ENCODE measurements at regions not wholly inside any gene's neighbourhood (a gene's known extent, or its start where the extent isn't known, plus 50 kb on each side); places are given as distances from the start of the nearest gene placed in this dataset.

- Histone ChIP-seq H3K27me3 (ENCODE audit: insufficient read depth, low read length) (no peaks in the 10 kb centered on the region), H3K4me1 (ENCODE audit: control insufficient read depth in 1 of 2, insufficient read depth in 2 of 2, low read length in 2 of 2) (no peaks in the 10 kb centered on the region), H3K23ac (ENCODE audit: low read length) (no peak overlapping the region), H3K4me3 (ENCODE audit: low read depth, low read length) (no peak overlapping the region), H2BK5ac (ENCODE audit: low read depth, low read length, poor library complexity) (no peak overlapping the region), H4K12ac (ENCODE audit: low read depth, low read length) (no peak overlapping the region), H4K8ac (ENCODE audit: low read depth, low read length) (no peak overlapping the region), H2AFZ (ENCODE audit: insufficient read depth, low read length, poor library complexity) (no peak overlapping the region), H3K14ac (ENCODE audit: low read length) (no peak overlapping the region), H3K27ac (ENCODE audit: low read depth, low read length) (no peak overlapping the region), H3K4me2 (ENCODE audit: low read length) (no peak overlapping the region), H3K79me2 (ENCODE audit: control insufficient read depth, insufficient read depth, low read length, poor library complexity) (no peaks in the 10 kb centered on the region), H2BK12ac (ENCODE audit: low read length) (no peak overlapping the region), H3K36me3 (ENCODE audit: control insufficient read depth in 1 of 2, insufficient read depth in 2 of 2, low read length in 2 of 2) (no peaks in the 10 kb centered on the region), H2BK120ac (ENCODE audit: insufficient read depth, low read length, poor library complexity) (no peak overlapping the region), H3K79me1 (ENCODE audit: low read length) (no peaks in the 10 kb centered on the region), H3K4ac (ENCODE audit: low read depth, low read length) (no peak overlapping the region), H3K9me3 (ENCODE audit: insufficient read depth, low read depth, low read length) (peaks cover 4% of the 10 kb centered on the region), H3K18ac (ENCODE audit: low read length) (no peak overlapping the region), H2AK5ac (ENCODE audit: low read length) (no peak overlapping the region), H3K9ac (ENCODE audit: low read length) (no peak overlapping the region), H4K91ac (ENCODE audit: low read depth, low read length) (no peak overlapping the region)
- DNase-seq, result no peak
Observed at GRCh38 chr2:434625-435024, 146.7 kb upstream of the ALKAL2 start.

GRCh38 chr2:433216-433615 lies 145.3 kb upstream of the ALKAL2 start:
- Histone ChIP-seq H2AK5ac (ENCODE audit: low read length) (no peak overlapping the region), H3K79me2 (ENCODE audit: control insufficient read depth, insufficient read depth, low read length, poor library complexity) (no peaks in the 10 kb centered on the region), H3K79me1 (ENCODE audit: low read length) (no peaks in the 10 kb centered on the region), H2AFZ (ENCODE audit: insufficient read depth, low read length, poor library complexity) (no peak overlapping the region), H3K9me3 (ENCODE audit: insufficient read depth, low read depth, low read length) (peaks cover 5% of the 10 kb centered on the region), H3K14ac (ENCODE audit: low read length) (no peak overlapping the region), H2BK5ac (ENCODE audit: low read depth, low read length, poor library complexity) (no peak overlapping the region), H3K4ac (ENCODE audit: low read depth, low read length) (no peak overlapping the region), H4K12ac (ENCODE audit: low read depth, low read length) (no peak overlapping the region), H2BK12ac (ENCODE audit: low read length) (no peak overlapping the region), H3K4me1 (ENCODE audit: control insufficient read depth in 1 of 2, insufficient read depth in 2 of 2, low read length in 2 of 2) (no peaks in the 10 kb centered on the region), H3K18ac (ENCODE audit: low read length) (no peak overlapping the region), H4K91ac (ENCODE audit: low read depth, low read length) (no peak overlapping the region), H3K27ac (ENCODE audit: low read depth, low read length) (no peak overlapping the region), H4K8ac (ENCODE audit: low read depth, low read length) (no peak overlapping the region), H2BK120ac (ENCODE audit: insufficient read depth, low read length, poor library complexity) (no peak overlapping the region), H3K4me2 (ENCODE audit: low read length) (no peak overlapping the region), H3K36me3 (ENCODE audit: control insufficient read depth in 1 of 2, insufficient read depth in 2 of 2, low read length in 2 of 2) (no peaks in the 10 kb centered on the region), H3K4me3 (ENCODE audit: low read depth, low read length) (no peak overlapping the region), H3K23ac (ENCODE audit: low read length) (no peak overlapping the region), H3K27me3 (ENCODE audit: insufficient read depth, low read length) (no peaks in the 10 kb centered on the region), H3K9ac (ENCODE audit: low read length) (no peak overlapping the region)
- DNase-seq, result peak in 1 of 2 donors; percentile 31
- no CpG with 5 or more reads among the region's 4 CpGs for WGBS (ENCODE audit: extremely low coverage, insufficient coverage, insufficient read length)

DNA sequence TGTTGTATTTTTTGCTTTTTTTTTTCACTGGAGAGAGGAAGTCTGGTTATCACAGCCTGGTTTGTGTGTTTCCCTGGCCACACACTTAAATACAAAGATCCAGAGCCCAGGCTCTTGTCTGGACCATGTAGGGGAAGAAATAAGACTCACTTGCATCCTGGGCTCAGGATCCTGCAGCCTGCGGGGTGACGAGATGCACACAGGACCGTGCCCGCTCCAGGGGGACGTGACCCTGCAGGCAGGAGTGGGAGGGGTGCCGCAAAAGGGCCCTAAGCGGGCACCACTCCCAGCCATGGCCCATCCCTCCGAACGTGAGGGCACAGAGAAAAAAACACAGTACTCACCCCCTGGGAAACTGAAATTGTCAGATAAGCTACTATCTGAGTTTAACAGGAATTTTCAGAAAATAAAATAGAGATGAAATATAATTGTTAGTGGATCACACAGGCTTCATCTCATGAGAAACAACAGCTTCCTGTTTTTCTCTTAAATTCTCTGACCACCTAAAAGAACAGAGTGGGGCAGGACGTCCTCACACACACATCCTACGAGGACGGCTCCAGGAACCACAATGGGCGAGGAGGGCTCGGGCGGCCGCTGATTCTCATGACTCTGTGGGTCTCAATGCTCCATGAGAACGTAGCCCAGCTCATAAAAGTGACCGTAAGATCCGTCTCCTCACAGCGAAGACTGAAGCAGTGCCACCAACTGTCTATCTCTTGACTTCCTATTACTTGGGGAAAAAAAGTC lies 142.6 kb upstream of the ALKAL2 start:
- WGBS (ENCODE audit: extremely low coverage, insufficient coverage, insufficient read length), result no CpG with 5 or more reads among the region's 20 CpGs
- Histone ChIP-seq H3K14ac (ENCODE audit: low read length) (no peak overlapping the region), H2BK120ac (ENCODE audit: insufficient read depth, low read length, poor library complexity) (no peak overlapping the region), H3K4me3 (ENCODE audit: low read depth, low read length) (no peak overlapping the region), H3K79me2 (ENCODE audit: control insufficient read depth, insufficient read depth, low read length, poor library complexity) (no peaks in the 10 kb centered on the region), H3K79me1 (ENCODE audit: low read length) (no peaks in the 10 kb centered on the region), H4K91ac (ENCODE audit: low read depth, low read length) (no peak overlapping the region), H4K8ac (ENCODE audit: low read depth, low read length) (no peak overlapping the region), H2BK12ac (ENCODE audit: low read length) (no peak overlapping the region), H3K4ac (ENCODE audit: low read depth, low read length) (no peak overlapping the region), H3K27me3 (ENCODE audit: insufficient read depth, low read length) (no peaks in the 10 kb centered on the region), H3K9me3 (ENCODE audit: insufficient read depth, low read depth, low read length) (peaks cover 2% of the 10 kb centered on the region), H2BK5ac (ENCODE audit: low read depth, low read length, poor library complexity) (no peak overlapping the region), H3K18ac (ENCODE audit: low read length) (no peak overlapping the region), H2AFZ (ENCODE audit: insufficient read depth, low read length, poor library complexity) (no peak overlapping the region), H3K36me3 (ENCODE audit: control insufficient read depth in 1 of 2, insufficient read depth in 2 of 2, low read length in 2 of 2) (no peaks in the 10 kb centered on the region), H2AK5ac (ENCODE audit: low read length) (no peak overlapping the region), H3K4me2 (ENCODE audit: low read length) (no peak overlapping the region), H3K9ac (ENCODE audit: low read length) (no peak overlapping the region), H3K23ac (ENCODE audit: low read length) (no peak overlapping the region), H3K27ac (ENCODE audit: low read depth, low read length) (no peak overlapping the region), H4K12ac (ENCODE audit: low read depth, low read length) (no peak overlapping the region), H3K4me1 (ENCODE audit: control insufficient read depth in 1 of 2, insufficient read depth in 2 of 2, low read length in 2 of 2) (no peaks in the 10 kb centered on the region)
- no peak for DNase-seq

- Histone ChIP-seq H2AFZ (ENCODE audit: insufficient read depth, low read length, poor library complexity) (no peak overlapping the region), H3K36me3 (ENCODE audit: control insufficient read depth in 1 of 2, insufficient read depth in 2 of 2, low read length in 2 of 2) (no peaks in the 10 kb centered on the region), H3K18ac (ENCODE audit: low read length) (no peak overlapping the region), H2BK120ac (ENCODE audit: insufficient read depth, low read length, poor library complexity) (no peak overlapping the region), H3K79me2 (ENCODE audit: control insufficient read depth, insufficient read depth, low read length, poor library complexity) (no peaks in the 10 kb centered on the region), H3K23ac (ENCODE audit: low read length) (no peak overlapping the region), H3K4me2 (ENCODE audit: low read length) (no peak overlapping the region), H3K4me1 (ENCODE audit: control insufficient read depth in 1 of 2, insufficient read depth in 2 of 2, low read length in 2 of 2) (no peaks in the 10 kb centered on the region), H4K91ac (ENCODE audit: low read depth, low read length) (no peak overlapping the region), H3K27ac (ENCODE audit: low read depth, low read length) (no peak overlapping the region), H3K9ac (ENCODE audit: low read length) (no peak overlapping the region), H3K4me3 (ENCODE audit: low read depth, low read length) (no peak overlapping the region), H2AK5ac (ENCODE audit: low read length) (no peak overlapping the region), H3K14ac (ENCODE audit: low read length) (no peak overlapping the region), H3K79me1 (ENCODE audit: low read length) (no peaks in the 10 kb centered on the region), H3K9me3 (ENCODE audit: insufficient read depth, low read depth, low read length) (peaks cover 2% of the 10 kb centered on the region), H2BK12ac (ENCODE audit: low read length) (no peak overlapping the region), H3K27me3 (ENCODE audit: insufficient read depth, low read length) (no peaks in the 10 kb centered on the region), H2BK5ac (ENCODE audit: low read depth, low read length, poor library complexity) (no peak overlapping the region), H4K12ac (ENCODE audit: low read depth, low read length) (no peak overlapping the region), H3K4ac (ENCODE audit: low read depth, low read length) (no peak overlapping the region), H4K8ac (ENCODE audit: low read depth, low read length) (no peak overlapping the region)
- DNase-seq, result no peak
- no CpG with 5 or more reads among the region's 19 CpGs for WGBS (ENCODE audit: extremely low coverage, insufficient coverage, insufficient read length)
Observed at GRCh38 chr2:429575-430254, 141.8 kb upstream of the ALKAL2 start.
